Dedifferentiated amniotic fluid mesenchymal stem cell (primary cell): ENCODE measurements at regions not wholly inside any gene's neighbourhood (a gene's known extent, or its start where the extent isn't known, plus 50 kb on each side); places are given as distances from the start of the nearest gene placed in this dataset.
"Not testable (repeated sequence)": the region's sequence is repeated elsewhere in the genome, so short reads cannot be mapped to it uniquely, and the experiment has no call there.

Source experiments
- DNase-seq: peaks from one replicate; pipeline ENCODE4 v3.0.0-alpha.2; 2016; ENCODE audit errors: extremely low spot score

DNA sequence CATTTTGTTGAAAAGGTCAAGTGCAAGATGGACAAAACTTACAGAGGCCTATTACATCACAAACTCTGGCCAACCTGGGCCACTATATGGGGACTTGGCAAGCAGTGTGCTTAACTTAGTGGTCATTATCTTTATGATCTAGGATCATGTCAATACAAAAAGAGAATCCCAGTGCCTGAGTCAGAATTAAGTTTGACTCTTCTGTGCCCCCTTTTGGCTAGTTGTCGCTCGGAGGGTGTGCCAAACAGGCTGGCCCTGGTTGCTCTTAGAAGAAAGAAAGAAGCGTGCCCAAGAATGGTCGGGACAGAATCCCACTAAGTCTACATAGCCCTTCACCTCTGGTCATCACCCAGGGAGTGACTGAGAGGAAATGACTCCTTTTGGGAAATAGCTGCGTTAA is 100.1 kb downstream of the EIF4E start:
- no peak for DNase-seq

DNA sequence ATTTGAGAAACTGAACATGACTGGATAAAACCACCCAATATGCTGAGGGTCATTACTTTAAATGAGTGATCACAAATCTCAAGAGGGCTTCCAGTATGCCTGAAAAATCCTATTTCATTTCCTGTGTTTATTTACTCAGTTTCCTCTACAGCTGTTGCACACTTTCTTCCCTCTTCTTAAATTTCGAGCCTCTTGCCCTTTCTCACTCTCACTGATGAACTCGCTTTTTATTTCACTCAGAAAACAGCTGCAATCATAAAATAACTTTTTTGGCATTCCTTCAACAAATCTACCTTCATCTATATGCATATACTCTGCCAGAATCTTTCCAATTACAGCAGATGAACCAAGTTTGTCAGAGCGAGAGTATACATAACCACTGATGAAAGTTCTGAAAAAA is 101.3 kb downstream of the EIF4E start:
- no peak for DNase-seq

DNA sequence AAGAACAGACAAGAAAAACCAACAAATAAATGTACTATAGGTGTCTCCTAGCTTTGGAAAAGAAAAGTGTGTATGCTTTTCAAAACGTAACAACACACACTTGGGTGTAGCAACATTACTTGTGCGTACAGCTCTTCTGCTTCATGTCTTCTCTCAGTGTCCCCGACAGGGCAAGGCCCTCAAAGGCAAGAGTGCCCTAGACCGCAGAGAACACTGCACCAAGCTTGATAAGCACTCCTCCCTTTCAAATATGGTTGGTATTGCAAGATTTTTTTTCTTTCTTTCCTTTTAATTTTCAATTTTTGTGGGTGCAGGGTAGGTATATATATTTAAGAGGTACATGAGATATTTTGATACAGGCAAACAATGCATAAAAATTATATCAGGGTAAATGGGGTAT is 106.8 kb downstream of the EIF4E start:
- DNase-seq = no peak

DNA sequence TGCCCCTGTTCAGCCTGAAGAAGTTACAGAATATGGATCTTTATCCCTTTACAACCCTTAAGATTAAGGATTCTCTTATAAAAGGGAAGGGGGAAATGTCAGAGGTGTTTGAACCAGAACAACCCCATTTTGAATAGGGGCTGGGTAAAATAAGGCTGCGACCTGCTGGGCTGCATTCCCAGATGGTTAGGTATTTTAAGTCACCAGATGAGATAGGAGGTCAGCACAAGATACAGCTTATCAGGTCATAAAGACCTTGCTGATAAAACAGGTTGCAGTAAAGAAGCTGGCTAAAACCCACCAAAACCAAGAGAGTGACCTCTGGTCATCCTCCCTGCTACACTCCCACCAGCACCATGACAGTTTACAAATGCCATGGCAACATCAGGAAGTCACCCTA is 110.8 kb downstream of the EIF4E start:
- DNase-seq = not testable (repeated sequence)

DNA sequence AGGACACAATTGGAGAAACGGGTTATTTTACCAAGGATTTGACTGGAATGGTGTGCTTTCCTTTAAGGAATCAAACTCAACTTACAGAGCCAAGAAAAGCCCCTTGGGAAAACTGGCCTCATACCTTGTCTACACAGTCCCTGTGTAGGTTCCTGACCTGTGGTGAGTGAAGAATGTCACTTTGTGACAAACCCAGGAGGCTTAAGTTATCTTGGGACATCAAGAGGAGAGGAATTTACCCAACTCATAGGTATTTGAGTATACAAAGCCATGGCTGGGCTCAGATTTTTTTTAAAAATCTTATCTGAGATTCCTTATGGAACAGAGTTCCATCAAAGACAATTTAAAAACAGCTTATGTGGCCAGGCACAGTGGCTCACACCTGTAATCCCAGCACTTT is 112.1 kb downstream of the EIF4E start:
- DNase-seq = no peak

DNA sequence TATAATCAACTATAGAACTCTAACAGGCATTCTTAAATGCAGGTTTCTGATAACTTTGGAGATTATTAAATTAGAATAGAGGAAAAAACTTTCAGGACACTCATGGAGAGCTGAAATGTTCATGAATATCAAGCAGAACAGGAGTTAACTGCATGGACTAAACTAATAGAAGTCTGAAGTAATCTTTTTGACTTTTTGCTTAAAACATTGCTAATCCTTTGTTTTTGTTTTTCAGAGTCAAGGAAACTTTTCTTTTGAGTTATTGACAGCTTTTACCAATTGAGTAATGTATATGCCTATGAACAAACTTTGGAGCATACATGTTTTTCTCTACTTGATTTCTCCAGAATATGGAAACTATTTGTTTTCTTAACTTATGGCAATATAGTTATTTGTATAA is 112.5 kb downstream of the EIF4E start:
- DNase-seq = no peak

DNA sequence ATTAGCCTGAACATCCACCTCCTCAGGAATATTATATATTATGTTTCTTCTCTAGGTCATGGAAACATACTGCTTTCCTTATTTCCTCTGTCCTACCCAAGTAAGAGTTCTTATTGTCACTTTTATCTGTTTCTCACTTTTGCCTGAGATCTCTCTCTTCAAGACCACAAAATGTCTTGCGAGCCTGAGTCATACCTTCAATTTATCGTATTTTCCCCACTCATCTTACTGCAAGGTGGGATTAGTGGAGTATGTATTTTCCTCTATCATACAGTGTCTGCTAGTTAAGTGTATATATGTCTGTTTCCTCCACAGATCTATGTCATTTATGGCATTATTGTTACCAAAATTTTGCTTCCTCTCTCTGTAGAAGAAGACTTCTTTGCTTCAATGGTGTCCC is 124.5 kb downstream of the EIF4E start:
- DNase-seq = no peak

DNA sequence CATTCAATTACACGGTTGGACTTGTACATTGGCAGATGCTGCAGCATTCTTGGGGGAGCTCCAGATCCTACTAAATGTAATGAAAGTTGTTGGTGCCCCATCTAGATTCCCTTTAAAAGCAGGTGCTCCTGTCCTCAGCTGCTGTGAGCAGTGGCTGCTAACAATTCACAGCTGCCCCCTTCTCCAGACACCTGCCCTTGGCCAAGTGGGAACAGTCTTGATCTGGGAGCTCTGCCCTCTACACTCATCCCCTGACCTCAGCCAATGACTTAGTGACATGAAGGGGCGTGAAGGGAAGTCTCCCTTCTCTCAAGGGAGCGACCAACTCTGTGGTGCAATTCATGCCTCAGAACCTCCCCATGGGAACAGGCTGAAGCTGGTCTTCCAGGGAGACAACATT is 125.7 kb downstream of the EIF4E start:
- no peak for DNase-seq

DNA sequence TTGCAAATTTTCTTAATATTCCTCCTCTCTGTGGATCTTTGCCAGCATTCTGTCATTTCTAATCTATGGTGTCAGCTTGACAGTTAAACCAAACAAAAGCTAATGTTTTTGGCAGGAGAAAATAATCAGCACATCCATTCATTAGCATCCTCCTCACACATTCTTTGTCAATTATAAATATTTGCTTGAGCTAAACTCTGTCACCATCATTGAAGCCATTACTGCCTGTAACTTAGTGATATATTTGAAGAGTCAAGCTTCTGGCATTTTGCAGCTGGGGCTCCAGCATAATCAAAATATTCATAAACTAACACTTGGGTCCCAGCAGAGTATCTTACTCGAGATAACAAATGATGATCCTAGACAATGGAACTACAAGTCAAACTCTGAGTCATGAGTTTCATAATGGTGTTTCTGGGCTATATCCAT is 126.1 kb downstream of the EIF4E start:
- no peak for DNase-seq

DNA sequence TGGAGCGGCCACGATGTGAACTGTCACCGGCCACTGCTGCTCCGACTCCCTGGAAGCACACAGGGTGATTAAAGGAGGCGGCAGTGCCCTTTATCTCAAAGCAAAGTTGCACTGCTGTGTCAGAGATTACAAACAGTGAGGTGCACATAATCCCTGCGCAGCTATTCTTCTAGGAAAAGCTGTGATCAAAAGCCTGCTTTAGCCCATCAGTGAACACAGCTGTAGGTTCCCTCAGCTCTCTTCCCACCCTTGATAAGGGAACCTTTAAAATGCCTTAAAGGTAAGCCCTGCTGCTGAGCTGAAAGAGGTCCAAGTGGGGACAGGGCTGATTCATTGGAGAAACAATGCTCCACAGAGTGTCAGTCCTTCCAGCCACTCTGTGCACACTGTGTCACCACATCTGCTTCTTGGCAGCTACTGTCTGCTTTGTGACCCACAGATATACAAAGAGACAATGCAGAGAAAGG is 127.6 kb downstream of the EIF4E start:
- no peak for DNase-seq

DNA sequence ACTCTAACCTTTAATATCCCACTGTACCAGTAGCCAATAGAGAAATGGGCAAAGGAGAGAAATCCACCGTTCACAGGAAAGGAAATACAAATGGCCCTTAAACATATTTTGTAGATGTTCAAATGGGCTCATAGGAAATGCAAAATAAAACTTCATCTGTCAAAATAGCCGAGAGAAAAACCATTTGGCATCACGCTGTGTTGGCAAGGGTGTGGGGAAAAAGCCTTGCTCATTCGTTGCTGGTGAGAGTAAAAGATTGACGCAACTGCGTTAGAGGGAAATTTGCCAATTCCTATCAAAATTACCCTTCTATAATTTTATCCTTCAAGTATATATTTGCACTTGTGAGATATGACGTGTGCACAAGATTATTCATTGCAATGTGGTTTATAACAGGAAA is 131.9 kb downstream of the EIF4E start:
- no peak for DNase-seq

DNA sequence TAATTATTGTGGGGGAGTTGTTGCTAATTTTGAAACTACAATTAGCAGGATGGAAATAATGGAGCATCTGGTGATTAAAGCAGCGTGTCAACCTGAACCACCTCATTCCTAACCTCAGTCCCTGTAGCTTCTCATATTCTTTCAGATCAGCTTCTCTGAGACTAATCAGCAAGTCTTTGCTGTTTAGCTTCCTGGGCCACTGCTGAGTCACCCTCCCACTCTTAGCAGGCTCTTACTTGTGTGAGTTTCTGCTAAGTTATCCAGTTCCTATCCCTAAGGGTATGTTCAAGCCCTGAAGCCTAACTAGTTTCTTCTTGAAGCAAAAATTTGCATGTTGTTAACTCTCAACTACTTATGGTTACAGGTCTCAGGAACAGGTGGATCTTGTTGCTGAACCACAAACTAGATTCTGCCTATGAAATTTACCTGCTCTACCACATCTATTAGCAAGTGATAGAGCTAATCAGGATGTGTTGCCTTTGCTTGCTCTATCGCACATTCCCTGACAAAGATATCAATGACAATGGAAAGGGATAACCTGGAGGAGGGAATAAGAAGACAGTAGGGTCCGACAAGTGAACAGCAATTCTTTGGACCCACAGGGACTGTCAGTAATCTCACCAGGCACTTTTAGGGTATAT is 134.2 kb downstream of the EIF4E start:
- DNase-seq = no peak

DNA sequence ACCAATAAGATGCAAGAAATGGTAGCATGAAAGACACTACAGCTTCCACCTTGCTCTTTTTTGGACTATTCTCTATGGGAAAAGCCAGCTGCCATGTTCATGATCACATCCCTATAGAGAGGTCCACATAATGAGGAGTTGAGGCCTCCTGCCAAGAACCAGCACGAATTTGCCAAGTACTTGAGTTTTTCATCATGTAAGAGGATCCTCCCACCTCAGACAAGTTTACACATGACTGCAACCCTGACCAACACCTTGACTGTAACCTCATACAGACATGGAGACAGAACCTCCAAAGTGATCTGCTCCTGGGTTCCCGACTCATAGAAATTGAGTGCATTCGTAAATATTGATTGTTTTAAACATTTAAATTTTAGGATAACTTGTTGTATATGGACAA is 135.2 kb upstream of the TSPAN5 start:
- no peak for DNase-seq

DNA sequence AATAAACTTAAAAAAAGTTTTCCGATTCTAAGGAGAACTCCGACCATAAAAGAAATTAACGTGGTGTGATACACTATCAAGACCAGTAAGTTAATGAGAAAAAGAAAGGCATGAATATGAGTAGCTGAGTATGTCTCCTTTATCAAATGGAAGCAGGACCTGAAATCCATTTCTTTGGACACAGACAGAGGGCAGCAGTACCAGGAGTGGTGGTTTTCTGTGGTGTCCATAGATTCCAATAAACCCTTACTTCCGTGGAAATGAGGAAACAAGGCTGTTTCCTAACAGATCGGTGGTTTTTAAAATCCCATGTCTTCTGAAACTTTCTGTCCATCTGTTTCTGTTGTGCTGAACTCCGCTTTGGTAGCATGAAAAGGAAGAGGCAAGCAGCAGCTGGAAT is 128.5 kb upstream of the TSPAN5 start:
- DNase-seq = no peak

DNA sequence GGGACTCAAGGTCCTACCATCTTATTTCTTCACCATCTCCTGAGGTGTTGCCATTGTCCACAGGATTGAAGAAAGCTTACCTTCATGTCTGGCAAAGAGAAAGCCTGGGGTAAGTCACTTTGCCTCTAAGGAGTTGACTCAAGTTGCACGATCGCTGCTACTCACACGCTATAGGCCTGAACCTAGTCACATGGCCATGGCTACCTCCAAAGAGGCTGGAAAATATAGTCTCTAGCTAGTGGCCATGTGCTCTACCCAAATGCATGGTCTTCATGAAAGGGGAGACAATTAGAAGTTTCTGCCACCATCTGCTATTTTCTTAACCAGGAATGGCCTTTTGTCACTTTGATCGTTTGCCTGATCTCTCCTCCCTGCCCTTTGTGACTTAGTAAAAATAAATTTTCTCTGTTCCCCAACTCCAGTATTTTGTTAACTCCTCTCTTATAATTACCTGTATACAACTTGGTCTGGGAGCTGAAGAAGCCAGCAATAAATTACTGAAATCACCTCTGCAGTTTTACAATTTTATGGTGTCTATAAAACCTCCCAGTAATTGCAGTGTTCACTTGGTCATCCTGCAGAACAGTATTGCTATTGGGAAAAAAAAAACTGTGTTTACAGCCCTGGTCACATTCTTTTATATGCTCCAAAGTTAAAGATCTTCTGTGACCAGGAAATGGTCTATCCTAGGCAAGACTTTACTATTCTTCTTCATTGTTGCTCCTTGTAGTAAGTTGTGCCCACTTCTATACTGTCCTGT is 126.7 kb upstream of the TSPAN5 start:
- DNase-seq = no peak

DNA sequence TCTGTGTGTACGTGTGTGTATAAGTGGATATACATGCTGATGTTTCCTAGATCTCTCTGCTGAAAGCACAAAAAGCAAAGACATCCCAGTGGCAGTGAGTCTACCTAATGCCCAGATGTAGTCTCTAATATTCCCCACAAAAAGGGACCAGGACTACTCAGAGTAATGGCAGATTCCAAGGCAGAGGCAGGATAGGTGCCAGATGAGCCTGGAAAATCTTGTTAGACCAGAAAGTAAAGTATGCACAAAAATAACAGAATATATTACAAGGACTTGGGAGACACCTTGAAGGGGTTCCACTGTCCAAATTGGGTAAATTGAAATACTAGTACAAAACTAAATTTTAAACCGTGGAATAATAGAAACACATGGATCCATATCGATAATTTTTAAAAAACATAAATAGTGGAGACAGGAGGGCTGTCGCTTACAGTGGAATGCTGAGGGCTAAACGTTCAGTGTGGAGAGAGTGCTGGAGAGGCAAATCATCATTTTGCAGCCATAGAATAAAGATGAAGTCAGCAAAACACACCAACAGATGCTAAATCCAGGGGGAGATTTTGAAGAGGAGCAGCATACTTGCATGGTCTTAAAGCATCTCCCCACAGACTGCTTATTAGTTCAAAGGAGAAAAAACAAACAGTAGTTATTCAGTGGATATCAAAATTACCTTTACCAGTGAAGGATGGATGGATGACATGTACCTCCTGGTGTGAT is 123.4 kb upstream of the TSPAN5 start:
- no peak for DNase-seq

DNA sequence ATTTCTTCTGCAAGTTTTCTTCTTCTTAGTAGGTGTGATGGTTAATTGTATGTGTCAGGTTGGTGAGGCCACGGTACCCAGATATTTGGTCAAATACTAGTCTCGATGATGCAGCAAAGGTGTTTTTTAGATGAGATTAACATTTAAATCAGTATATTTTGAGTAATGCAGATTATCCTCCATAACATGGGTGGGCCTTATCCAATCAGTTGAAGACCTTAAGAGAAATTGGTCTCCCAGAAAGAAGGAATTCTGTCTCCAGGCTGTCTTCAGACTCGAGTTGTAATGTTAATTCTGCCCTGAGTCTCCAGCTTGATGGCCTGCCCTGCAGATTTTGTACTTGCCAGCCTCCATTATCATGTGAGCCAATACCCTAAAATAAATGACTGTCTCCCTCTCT is 122.5 kb upstream of the TSPAN5 start:
- DNase-seq = no peak

DNA sequence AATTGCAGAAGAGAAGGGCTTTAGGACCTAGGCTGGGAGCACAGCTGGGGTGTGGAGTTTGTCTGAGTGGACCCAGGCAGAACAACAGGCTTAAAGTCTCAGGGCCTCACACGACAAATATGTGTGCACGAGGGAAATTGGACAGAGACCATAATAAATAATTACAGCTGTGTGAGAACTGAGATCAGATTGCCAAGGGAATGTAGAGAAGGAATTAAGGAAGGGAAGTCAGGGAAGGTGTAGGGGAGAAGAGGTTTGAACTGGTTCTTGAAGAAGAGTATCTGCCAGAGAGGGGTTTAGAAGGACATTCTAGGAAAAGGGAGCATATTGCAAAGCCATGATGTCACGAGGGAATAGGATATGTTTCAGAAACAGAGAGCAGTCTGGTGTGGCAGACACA is 120.7 kb upstream of the TSPAN5 start:
- no peak for DNase-seq

DNA sequence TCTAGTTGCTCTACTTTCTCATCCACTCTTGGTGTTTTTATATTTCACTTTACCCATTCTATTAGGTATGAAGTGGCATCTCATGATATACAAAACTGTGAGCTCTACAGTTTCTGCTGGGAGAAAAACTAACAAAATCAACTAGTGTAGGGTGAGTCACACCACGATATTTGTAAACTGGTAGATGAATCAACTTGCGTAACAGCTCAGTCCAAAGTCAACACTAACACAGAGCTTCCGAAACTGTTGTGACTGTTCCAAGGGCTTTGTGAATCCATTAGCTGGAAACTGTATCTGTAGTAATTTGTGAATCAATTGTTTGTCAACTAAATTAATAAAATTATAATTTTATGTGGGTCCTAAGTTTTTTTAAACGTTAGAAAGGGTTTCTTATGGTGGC is 119.8 kb upstream of the TSPAN5 start:
- peak; percentile 31 for DNase-seq

DNA sequence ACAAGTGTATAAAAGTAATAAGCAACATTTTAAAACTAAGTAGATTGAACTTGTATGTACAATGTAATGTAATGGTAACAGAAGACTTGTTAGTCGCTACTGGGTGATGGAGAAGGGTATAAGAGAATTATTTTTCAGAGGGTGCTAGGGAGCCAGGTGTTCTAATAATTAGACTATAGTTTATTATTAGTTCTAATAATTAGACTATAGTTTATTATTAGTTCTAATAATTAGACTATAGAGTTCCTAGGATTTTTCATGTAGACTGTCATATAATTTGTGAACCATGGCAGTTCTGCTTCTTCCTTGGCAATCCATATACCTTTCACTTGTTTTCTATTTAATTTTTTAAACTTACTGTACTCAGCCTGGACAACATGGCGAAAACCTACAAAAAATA is 117.3 kb upstream of the TSPAN5 start:
- no peak for DNase-seq

DNA sequence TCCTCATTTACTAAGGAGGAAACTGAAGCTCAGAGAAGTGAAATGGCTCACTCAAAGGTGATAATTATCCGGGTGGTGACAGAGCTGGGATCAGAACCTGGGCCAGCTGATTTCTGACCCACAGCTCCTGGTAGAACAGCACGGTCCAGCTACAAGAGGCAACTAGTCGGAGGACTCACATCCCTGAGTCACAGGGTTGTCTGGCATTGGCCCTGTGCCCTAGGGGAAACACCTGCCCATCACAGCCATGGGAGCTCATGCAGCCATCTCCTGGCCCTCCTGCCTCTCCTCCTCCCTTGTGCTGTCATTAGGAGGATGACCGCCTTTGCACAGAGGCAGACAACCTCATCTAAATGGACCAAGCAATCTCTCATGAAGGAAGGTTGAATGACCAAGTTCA is 115.2 kb upstream of the TSPAN5 start:
- no peak for DNase-seq

DNA sequence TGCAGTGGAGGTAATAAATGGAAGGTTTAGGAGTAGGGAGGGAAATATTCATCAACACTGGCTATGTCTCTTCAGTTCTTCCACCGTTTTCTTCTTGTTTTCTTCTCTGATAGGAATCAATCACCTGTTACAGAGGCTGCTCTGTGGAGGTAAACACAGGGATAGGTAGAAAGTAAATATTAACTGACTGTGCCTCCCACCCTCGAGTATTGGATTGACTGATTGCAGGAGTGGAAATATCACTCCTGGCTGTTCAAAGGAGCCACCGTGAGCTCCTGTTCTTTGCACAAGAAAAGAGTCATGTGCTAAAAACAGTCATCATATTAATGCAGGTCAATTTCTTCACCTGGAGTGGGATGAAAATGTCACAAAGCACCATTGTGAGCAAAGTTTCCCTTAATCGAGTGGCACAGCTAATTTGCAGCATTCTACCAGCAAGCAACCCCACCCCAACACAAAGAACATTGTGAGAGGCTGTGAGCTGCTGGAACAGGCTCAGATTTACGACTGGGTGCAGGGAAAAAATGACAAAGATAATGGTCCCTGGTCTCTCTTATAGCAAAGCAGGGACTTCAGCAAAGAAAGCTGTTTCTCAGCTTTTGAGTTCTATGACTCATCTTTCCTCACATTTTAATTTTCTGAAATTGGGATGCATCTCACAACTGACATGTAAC is 113.7 kb upstream of the TSPAN5 start:
- DNase-seq = no peak
